Osteoblast (primary cell): ENCODE measurements at regions not wholly inside any gene's neighbourhood (a gene's known extent, or its start where the extent isn't known, plus 50 kb on each side); places are given as distances from the start of the nearest gene placed in this dataset.

Source experiments
- DNase-seq: peaks from one replicate; pipeline ENCODE4 v3.0.0; 2011; ENCODE audit warnings: low spot score, mixed read lengths; ENCODE audit not compliant: insufficient read length; ENCODE audit errors: missing footprints
- H2AFZ ChIP-seq: 2 replicates; pipeline ENCODE4 v1.6.0; 2011; ENCODE audit warnings: mild to moderate bottlenecking, low read length
- H3K27ac ChIP-seq: 2 replicates; pipeline ENCODE4 v1.5.1; 2011; ENCODE audit warnings: mild to moderate bottlenecking, low read depth, low read length, moderate library complexity
- H3K27me3 ChIP-seq: 2 replicates; pipeline ENCODE4 v1.6.0; 2012; ENCODE audit warnings: mild to moderate bottlenecking, control low read depth, inconsistent platforms, low read length, moderate library complexity; ENCODE audit not compliant: insufficient read depth
- H3K36me3 ChIP-seq: 2 replicates; pipeline ENCODE4 v1.5.1; 2011; ENCODE audit warnings: mild to moderate bottlenecking, low read length, control low read depth, moderate library complexity; ENCODE audit not compliant: insufficient read depth
- H3K4me1 ChIP-seq: 2 replicates; pipeline ENCODE4 v1.5.1; 2011; ENCODE audit warnings: mild to moderate bottlenecking, low read length, control low read depth, moderate library complexity; ENCODE audit not compliant: insufficient read depth
- H3K4me2 ChIP-seq: 2 replicates; pipeline ENCODE4 v1.6.0; 2011; ENCODE audit warnings: mild to moderate bottlenecking, low read length; ENCODE audit not compliant: insufficient read depth
- H3K4me3 ChIP-seq: fragments of 200-600 bp; sonication (generic); 3 replicates; pipeline ENCODE4 v1.5.1; 2012; ENCODE audit warnings: mild to moderate bottlenecking, low read length, inconsistent platforms; ENCODE audit not compliant: insufficient read depth
- H3K79me2 ChIP-seq: 2 replicates; pipeline ENCODE4 v1.6.0; 2012; ENCODE audit warnings: mild to moderate bottlenecking, low read length, control low read depth, inconsistent platforms; ENCODE audit not compliant: insufficient read depth
- H3K9me3 ChIP-seq: 2 replicates; pipeline ENCODE4 v1.5.1; 2011; ENCODE audit warnings: low read depth, low read length, control low read depth
- H4K20me1 ChIP-seq: 2 replicates; pipeline ENCODE4 v1.6.0; 2012; ENCODE audit warnings: mild to moderate bottlenecking, low read length, control low read depth; ENCODE audit not compliant: insufficient read depth
- CTCF ChIP-seq: IDR thresholded peaks from 2 replicates; pipeline ENCODE4 v1.5.1; 2011; ENCODE audit warnings: mild to moderate bottlenecking, low read depth, low read length, moderate library complexity; ENCODE audit errors: extremely low read depth

GRCh38 chr3:61357902-61358301, 106.7 kb upstream of the FHIT start:
- Histone ChIP-seq H4K20me1 (no peaks in the 10 kb centered on the region), H2AFZ (no peak overlapping the region), H3K4me1 (no peaks in the 10 kb centered on the region), H3K4me3 (no peak overlapping the region), H3K27ac (no peak overlapping the region), H3K9me3 (no peaks in the 10 kb centered on the region), H3K4me2 (no peak overlapping the region), H3K36me3 (no peaks in the 10 kb centered on the region), H3K79me2 (no peaks in the 10 kb centered on the region), H3K27me3 (no peaks in the 10 kb centered on the region)
- no peak for TF ChIP-seq CTCF
- no peak for DNase-seq

- no peak for DNase-seq
- no peaks in the 10 kb centered on the region for H3K36me3 ChIP-seq
- H3K4me1 ChIP-seq = no peaks in the 10 kb centered on the region
- H3K27ac ChIP-seq = no peak overlapping the region
- TF ChIP-seq CTCF = no peak
- no peaks in the 10 kb centered on the region for H3K27me3 ChIP-seq
- H3K9me3 ChIP-seq = no peaks in the 10 kb centered on the region
- H3K4me3 ChIP-seq = no peak overlapping the region
- H3K4me2 ChIP-seq = no peak overlapping the region
- H4K20me1 ChIP-seq = no peaks in the 10 kb centered on the region
- H2AFZ ChIP-seq = no peak overlapping the region
- H3K79me2 ChIP-seq = no peaks in the 10 kb centered on the region
Measured at GRCh38 chr3:61358364-61358763, 107.1 kb upstream of the FHIT start.

DNA sequence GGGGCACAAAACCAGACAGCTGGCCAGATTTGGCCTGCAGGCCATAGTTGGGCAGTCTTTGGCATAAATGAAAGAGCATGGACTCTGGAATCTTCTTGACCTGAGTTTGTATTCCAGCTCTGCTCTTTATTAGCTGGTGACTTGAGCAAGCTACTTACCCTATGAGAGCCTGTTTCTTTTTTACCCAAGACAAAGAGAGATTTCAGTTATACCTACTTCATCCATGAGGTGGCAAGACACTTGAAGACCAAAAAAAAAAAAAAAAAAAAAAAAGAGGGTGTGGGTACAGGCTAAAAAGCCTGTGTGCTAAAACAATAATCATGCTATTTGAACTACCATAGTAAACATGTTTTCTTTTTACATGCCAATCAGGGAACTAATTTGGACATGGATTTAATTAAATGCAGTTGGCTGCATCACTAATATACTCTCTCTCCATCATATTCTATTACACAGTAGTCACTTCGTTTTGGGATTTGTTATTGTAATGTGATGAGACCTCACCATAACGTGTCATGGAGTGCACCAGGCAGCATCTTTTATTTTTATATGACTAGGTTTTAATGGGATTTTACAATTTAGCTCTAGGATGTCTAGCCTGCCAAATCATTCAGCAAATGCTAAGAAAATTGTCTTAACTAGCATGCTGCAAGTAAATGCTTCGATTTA, 109.2 kb upstream of the FHIT start:
- no peak overlapping the region for H3K4me2 ChIP-seq
- H3K36me3 ChIP-seq = no peaks in the 10 kb centered on the region
- H3K4me3 ChIP-seq = no peak overlapping the region
- no peaks in the 10 kb centered on the region for H4K20me1 ChIP-seq
- no peak overlapping the region for H3K27ac ChIP-seq
- DNase-seq = no peak
- no peaks in the 10 kb centered on the region for H3K4me1 ChIP-seq
- no peaks in the 10 kb centered on the region for H3K9me3 ChIP-seq
- H2AFZ ChIP-seq = no peak overlapping the region
- no peaks in the 10 kb centered on the region for H3K27me3 ChIP-seq
- TF ChIP-seq CTCF = no peak
- H3K79me2 ChIP-seq = no peaks in the 10 kb centered on the region

- H3K27me3 ChIP-seq = no peaks in the 10 kb centered on the region
- H2AFZ ChIP-seq = no peak overlapping the region
- TF ChIP-seq CTCF = no peak
- H3K9me3 ChIP-seq = no peaks in the 10 kb centered on the region
- DNase-seq = no peak
- H3K4me1 ChIP-seq = no peaks in the 10 kb centered on the region
- H3K4me2 ChIP-seq = no peak overlapping the region
- no peak overlapping the region for H3K27ac ChIP-seq
- H4K20me1 ChIP-seq = no peaks in the 10 kb centered on the region
- H3K4me3 ChIP-seq = no peak overlapping the region
- no peaks in the 10 kb centered on the region for H3K79me2 ChIP-seq
- no peaks in the 10 kb centered on the region for H3K36me3 ChIP-seq
Measured at GRCh38 chr3:61369678-61370077, 118.4 kb upstream of the FHIT start.
